HG03342 (cell line): ENCODE measurements at regions not wholly inside any gene's neighbourhood (a gene's known extent, or its start where the extent isn't known, plus 50 kb on each side); places are given as distances from the start of the nearest gene placed in this dataset.
"Not testable (repeated sequence)": the region's sequence is repeated elsewhere in the genome, so short reads cannot be mapped to it uniquely, and the experiment has no call there.

Experiments used
- ATAC-seq: cut with Tn5 transposase; IDR thresholded peaks from one replicate; pipeline ENCODE4 v1.9.1; 2021; ENCODE audit warnings: mild to moderate bottlenecking, moderate library complexity; ENCODE audit not compliant: unreplicated experiment

DNA sequence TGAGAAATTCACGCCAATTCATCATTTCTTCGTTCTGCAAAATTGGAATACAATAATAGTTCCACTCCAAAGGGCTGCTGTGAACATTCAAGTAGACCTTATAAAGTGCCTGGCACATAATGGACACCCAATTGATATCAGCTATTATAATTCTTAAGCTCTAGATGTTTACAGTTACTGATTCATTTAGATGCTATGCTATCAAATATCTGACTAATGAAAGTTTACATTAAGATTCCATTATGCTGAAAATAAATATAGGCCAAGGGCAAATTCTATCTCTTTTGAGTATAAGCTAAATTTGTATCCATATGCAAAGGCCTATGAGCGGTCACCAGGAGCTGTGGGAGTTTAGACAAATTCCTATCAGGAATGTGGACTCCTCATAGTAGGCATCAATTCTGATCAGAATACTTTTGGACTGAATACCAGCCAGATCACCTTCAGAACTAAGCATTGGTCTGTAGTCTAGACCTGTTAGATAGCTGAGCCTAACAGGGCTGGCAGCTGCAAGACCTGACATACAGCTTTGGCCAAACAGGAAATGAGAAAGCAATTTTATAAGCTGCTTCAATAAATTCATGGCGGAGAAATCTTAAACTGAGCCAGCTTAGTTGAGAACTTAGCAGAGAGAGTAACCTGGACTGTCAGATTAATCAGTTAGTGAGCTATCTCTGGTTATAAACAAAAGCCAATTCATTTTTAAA is 384.3 kb upstream of the ACTRT1 start:
- ATAC-seq = no peak

DNA sequence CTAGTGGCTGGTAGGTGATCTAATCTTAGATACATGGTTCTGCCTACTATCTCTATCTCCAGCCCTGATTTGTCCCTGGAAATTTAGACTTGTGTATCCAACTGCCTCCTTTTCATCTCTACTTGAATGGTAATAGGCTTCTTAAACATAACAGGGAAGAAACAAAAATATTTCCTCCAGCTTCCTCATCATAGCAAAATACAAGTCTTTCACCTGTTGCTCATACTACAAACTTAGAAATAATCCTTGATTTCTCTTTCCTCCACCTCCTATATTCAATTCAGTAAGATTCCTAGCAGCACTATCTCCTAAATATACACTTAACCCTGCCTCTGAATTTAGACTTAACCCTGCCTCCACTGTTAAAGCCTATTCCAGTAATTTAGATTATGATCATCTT is 373.3 kb upstream of the ACTRT1 start:
- ATAC-seq = no peak

DNA sequence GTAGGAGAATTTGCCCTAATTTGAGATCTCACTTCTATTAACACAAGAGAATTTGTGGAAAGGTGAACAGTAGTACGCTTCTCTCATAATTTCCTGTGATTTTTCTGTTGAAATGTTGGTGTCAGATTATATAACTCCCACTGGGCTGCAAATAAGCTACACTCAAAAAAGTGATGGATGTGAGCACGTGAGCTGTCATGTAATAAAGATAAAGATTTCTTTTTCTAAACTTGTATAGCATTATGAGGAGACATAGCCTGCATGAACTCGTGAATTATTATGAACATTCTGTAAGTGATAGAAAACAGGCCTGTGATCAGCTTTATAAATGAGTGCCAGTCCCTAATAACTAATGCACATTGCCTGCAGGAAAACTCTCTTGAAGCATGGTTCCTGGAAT is 356.6 kb upstream of the ACTRT1 start:
- ATAC-seq = no peak

GRCh38 chrX:128396601-128397000 is 344.4 kb upstream of the ACTRT1 start:
- no peak for ATAC-seq

DNA sequence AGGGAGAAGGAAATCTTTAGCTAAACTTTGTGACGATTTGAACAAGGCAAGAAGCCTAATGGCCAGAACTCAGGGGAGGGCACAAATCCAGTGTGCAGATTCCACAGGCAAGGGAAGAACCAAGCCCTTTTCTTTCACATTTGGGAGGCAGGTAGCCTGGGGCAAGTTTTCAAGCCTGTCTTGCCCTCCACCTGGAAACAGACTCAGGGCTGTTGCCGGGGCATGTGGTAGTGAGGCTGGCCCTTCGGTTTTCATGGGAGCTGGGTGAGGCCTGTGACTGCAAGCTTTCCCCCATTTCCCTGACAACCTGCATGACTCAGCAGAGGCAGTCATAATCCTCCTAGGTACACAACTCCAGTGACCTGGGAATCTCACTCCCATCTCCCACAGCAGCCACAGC is 331.6 kb upstream of the ACTRT1 start:
- ATAC-seq = not testable (repeated sequence)

- no peak for ATAC-seq
Measured at GRCh38 chrX:128365492-128365891, 313.3 kb upstream of the ACTRT1 start.

GRCh38 chrX:128335671-128336070 is 283.5 kb upstream of the ACTRT1 start:
- no peak for ATAC-seq

- no peak for ATAC-seq
Measured at GRCh38 chrX:128334821-128335220, 282.6 kb upstream of the ACTRT1 start.

- ATAC-seq = no peak
Measured at GRCh38 chrX:128310912-128311311, 258.7 kb upstream of the ACTRT1 start.

- no peak for ATAC-seq
Measured at GRCh38 chrX:128309311-128309710, 257.1 kb upstream of the ACTRT1 start.

DNA sequence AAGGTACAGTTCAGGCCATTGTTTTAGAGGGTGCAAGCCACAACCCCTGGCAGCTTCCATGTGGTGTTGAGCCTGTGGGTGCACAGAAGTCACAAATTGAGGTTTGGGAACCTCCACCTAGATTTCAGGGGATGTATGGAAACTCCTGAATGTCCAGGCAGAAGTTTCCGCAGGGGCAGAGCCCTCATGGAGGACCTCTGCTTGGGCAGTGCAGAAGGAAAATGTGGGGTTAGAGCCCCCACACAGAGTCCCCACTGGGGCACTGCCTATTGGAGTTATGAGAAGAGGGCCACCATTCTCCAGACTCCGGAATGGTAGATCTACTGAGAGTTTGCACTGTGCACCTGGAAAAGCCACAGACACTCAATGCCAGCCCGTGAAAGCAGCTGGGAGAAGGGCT is 242.0 kb upstream of the ACTRT1 start:
- no peak for ATAC-seq

DNA sequence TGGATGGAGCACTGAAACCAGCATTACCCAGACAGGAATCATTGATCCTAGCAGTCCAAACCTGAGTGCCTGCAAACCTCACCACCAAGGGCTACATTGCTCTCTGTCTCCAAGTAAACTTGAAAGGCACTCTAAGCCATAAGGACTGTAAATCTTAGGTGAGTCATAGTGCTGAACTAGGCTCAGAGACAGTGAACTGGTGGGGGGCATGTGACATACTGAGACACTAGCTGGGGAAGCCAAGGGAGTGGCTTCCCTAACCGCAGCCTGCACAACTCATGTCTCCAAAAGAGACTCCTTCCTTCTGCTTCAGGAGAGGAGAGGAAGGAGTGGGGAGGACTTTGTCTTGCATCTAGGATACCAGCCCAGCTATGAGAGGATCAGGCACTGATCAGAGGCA is 235.5 kb upstream of the ACTRT1 start:
- ATAC-seq = no peak

- no peak for ATAC-seq
Measured at GRCh38 chrX:128250621-128251020, 198.4 kb upstream of the ACTRT1 start.

- ATAC-seq = no peak
Measured at GRCh38 chrX:128216364-128216763, 164.2 kb upstream of the ACTRT1 start.

- ATAC-seq = peak; percentile 64
Measured at GRCh38 chrX:128165884-128166408, 113.7 kb upstream of the ACTRT1 start.

DNA sequence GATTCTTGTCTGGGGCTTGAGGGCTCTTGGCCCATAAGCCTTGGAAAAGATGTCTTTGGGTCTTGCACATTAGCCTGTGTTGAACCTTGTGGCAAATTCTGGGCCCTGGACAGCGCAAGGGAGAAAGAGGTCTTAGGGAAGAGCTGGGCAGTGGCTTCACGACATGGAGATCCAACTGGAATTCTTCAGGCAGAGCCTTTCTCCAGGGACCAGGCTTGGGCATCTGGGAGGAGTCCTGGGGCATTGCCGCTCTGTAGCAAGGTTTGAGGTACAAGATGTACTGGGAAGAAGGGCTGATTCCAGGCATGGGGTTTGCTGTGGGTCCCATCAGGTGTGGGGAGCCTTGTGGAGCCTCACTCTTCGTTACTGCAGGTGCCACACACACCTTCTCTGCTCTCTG is 104.0 kb upstream of the ACTRT1 start:
- no peak for ATAC-seq

DNA sequence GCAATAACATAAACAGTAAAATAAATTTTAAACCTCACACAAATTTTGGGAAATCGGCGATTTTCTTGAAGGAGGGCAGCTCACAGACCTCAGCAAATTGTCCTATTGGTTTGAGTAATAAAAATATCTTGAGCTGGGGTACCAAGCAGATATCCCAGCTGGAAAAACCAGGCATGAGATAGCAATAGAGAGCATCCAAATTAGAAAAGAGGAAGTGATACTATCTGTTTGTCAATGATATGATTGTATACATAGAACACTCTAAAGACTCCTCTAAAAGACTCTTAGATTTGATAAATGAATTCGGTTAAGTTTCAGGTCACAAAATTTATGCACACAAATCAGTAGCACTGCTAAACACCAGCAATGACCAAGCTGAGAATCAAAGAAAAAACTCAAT is 90.5 kb upstream of the ACTRT1 start:
- no peak for ATAC-seq

GRCh38 chrX:128106630-128107029 is 54.4 kb upstream of the ACTRT1 start:
- no peak for ATAC-seq

- no peak for ATAC-seq
Measured at GRCh38 chrX:128105659-128106058, 53.5 kb upstream of the ACTRT1 start.
